ENCODE measurements at regions not wholly inside any gene's neighbourhood (a gene's known extent, or its start where the extent isn't known, plus 50 kb on each side); places are given as distances from the start of the nearest gene placed in this dataset.

DNA sequence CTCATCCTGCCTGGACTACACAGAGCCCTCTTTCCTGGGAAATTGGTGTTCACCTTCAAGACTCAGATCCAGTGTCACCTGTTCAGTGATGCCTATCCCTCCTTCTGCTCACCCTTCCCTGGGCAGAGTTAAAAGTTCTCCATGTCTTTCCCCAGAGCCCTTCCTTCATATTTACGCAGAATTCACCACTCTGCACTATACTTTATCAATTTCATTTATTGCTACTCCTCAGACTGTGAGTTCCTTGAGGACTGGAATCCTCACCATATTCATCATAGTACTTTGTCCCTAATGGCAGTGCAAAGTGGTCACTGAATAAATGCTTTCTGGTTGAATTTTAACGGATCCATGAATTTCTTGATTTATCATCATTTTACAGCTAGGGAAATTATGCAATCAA lies 300.0 kb downstream of the CHRM3 start:
- TF ChIP-seq, protein P1, sequence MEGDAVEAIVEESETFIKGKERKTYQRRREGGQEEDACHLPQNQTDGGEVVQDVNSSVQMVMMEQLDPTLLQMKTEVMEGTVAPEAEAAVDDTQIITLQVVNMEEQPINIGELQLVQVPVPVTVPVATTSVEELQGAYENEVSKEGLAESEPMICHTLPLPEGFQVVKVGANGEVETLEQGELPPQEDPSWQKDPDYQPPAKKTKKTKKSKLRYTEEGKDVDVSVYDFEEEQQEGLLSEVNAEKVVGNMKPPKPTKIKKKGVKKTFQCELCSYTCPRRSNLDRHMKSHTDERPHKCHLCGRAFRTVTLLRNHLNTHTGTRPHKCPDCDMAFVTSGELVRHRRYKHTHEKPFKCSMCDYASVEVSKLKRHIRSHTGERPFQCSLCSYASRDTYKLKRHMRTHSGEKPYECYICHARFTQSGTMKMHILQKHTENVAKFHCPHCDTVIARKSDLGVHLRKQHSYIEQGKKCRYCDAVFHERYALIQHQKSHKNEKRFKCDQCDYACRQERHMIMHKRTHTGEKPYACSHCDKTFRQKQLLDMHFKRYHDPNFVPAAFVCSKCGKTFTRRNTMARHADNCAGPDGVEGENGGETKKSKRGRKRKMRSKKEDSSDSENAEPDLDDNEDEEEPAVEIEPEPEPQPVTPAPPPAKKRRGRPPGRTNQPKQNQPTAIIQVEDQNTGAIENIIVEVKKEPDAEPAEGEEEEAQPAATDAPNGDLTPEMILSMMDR (IDR thresholded peaks at IDR 0.05; ENCODE audit: low read length), result no peak
- TF ChIP-seq EZH2phosphoT487 (IDR thresholded peaks at IDR 0.05; ENCODE audit: low read length), result no peak
